Testis (tissue), 2 donors: ENCODE measurements at regions not wholly inside any gene's neighbourhood (a gene's known extent, or its start where the extent isn't known, plus 50 kb on each side); places are given as distances from the start of the nearest gene placed in this dataset.

ENCODE experiments used
- DNase-seq: peaks from one replicate; pipeline ENCODE4 v3.0.0-alpha.2; 2019
- H3K27ac ChIP-seq, 2 donors: fragments of 200-600 bp; sonication (generic); one replicate each; pipeline ENCODE4 v1.5.1; 2019
- H3K27me3 ChIP-seq: fragments of 200-600 bp; sonication (generic); one replicate; pipeline ENCODE4 v1.5.1; 2019
- H3K36me3 ChIP-seq: fragments of 200-600 bp; sonication (generic); one replicate; pipeline ENCODE4 v1.5.1; 2017; ENCODE audit warnings: low read depth; ENCODE audit errors: missing control alignments
- H3K4me1 ChIP-seq: fragments of 200-600 bp; sonication (generic); one replicate; pipeline ENCODE4 v1.5.1; 2019
- H3K4me3 ChIP-seq, 2 donors: fragments of 200-600 bp; sonication (generic); one replicate each; pipeline ENCODE4 v1.5.1; 2017 to 2019
- H3K9me3 ChIP-seq: fragments of 200-600 bp; sonication (generic); one replicate; pipeline ENCODE4 v1.5.1; 2017
- CTCF ChIP-seq, 3 experiments: fragments of 450-650 bp in 2 of 3; fragments of 200-600 bp in 1 of 3; sonication (generic) in 1 of 3; IDR thresholded peaks; one replicate each; pipeline ENCODE4 v1.5.1; 2016 to 2019; ENCODE audit warnings: antibody characterized with exemption in 3 of 3, mild to moderate bottlenecking in 2 of 3, moderate library complexity in 1 of 3
- POLR2A ChIP-seq: fragments of 450-650 bp; IDR thresholded peaks from one replicate; pipeline ENCODE4 v1.6.1; 2017; ENCODE audit warnings: antibody characterized with exemption, mild to moderate bottlenecking, moderate library complexity
- WGBS, 2 donors: methylation state at CpG; one replicate each; pipeline ENCODE4 v1.1.5; 2018; 5-methylcytosine and 5-hydroxymethylcytosine counted together
- intact Hi-C: fragments of 100-400 bp; cut with DNase I; formaldehyde crosslinking; loops from one replicate; pipeline ENCODE4 v1.15.1; 2023; ENCODE audit warnings: low total_unique reads

- DNase-seq = no peak
- TF ChIP-seq POLR2A (no peak), CTCF (IDR thresholded peaks at IDR 0.05) (no peak)
Measured at GRCh38 chr2:67259556-67260342, 137.4 kb upstream of the ETAA1 start.

GRCh38 chr2:67260343-67261277 is 136.5 kb upstream of the ETAA1 start:
- Histone ChIP-seq H3K27me3 (no peaks in the 10 kb centered on the region), H3K36me3 (no peaks in the 10 kb centered on the region), H3K4me3 (no peak overlapping the region), H3K9me3 (no peaks in the 10 kb centered on the region), H3K4me1 (no peaks in the 10 kb centered on the region), H3K27ac (peak overlapping the region in 1 of 2 donors; percentile 21)
- TF ChIP-seq CTCF (IDR thresholded peaks at IDR 0.05) (no peak), POLR2A (no peak)
- intact Hi-C loops = no loop called here
- 63 to 68% methylated on average over 16 of the region's 16 CpGs for WGBS, 2 donors
- peak; percentile 43 for DNase-seq

More at GRCh38 chr2:67259556-67260342, 137.4 kb upstream of the ETAA1 start:
- no peaks in the 10 kb centered on the region for H3K9me3 ChIP-seq
- H3K27me3 ChIP-seq = no peaks in the 10 kb centered on the region
- no peak overlapping the region for H3K4me3 ChIP-seq
- WGBS, 2 donors = 59 to 71% methylated on average over 5 of the region's 5 CpGs
- no peaks in the 10 kb centered on the region for H3K36me3 ChIP-seq
- no peaks in the 10 kb centered on the region for H3K4me1 ChIP-seq
- H3K27ac ChIP-seq = peak overlapping the region in 1 of 2 donors; percentile 21
- intact Hi-C loops = no loop called here

GRCh38 chr2:67267241-67267640 is 129.9 kb upstream of the ETAA1 start:
- H3K4me3 ChIP-seq = no peak overlapping the region
- DNase-seq = no peak
- no peaks in the 10 kb centered on the region for H3K9me3 ChIP-seq
- H3K27ac ChIP-seq = no peak overlapping the region
- intact Hi-C loops = no loop called here
- TF ChIP-seq POLR2A (no peak), CTCF (IDR thresholded peaks at IDR 0.05) (no peak)
- no peaks in the 10 kb centered on the region for H3K36me3 ChIP-seq
- H3K27me3 ChIP-seq = no peaks in the 10 kb centered on the region
- WGBS, 2 donors = 81 to 87% methylated on average over 5 of the region's 5 CpGs
- no peaks in the 10 kb centered on the region for H3K4me1 ChIP-seq

- DNase-seq = no peak
- Histone ChIP-seq H3K4me3 (no peak overlapping the region), H3K27me3 (no peaks in the 10 kb centered on the region), H3K36me3 (no peaks in the 10 kb centered on the region), H3K27ac (no peak overlapping the region), H3K9me3 (no peaks in the 10 kb centered on the region), H3K4me1 (no peaks in the 10 kb centered on the region)
- TF ChIP-seq CTCF (IDR thresholded peaks at IDR 0.05) = no peak
- TF ChIP-seq POLR2A = no peak
- WGBS, 2 donors = 97 to 100% methylated on average over 2 of the region's 2 CpGs
- intact Hi-C loops = no loop called here
Measured at GRCh38 chr2:67268797-67269196, 128.3 kb upstream of the ETAA1 start.
